Mesothelial cell of epicardium (in vitro differentiated cells): ENCODE measurements at regions not wholly inside any gene's neighbourhood (a gene's known extent, or its start where the extent isn't known, plus 50 kb on each side); places are given as distances from the start of the nearest gene placed in this dataset.

Experiments
- DNase-seq, 2 experiments: peaks; one replicate each; pipeline ENCODE4 v3.0.0; 2021; ENCODE audit warnings: low spot score in 2 of 2; ENCODE audit not compliant: unreplicated experiment in 2 of 2
- H3K27ac Mint-ChIP-seq: 2 replicates; pipeline ENCODE4 v1.8.0; 2021; ENCODE audit warnings: mixed read lengths
- H3K27me3 Mint-ChIP-seq: 2 replicates; pipeline ENCODE4 v1.8.0; 2021; ENCODE audit warnings: low read depth, mixed read lengths
- H3K36me3 Mint-ChIP-seq: 2 replicates; pipeline ENCODE4 v1.8.0; 2021; ENCODE audit warnings: mixed read lengths
- H3K4me1 Mint-ChIP-seq: 2 replicates; pipeline ENCODE4 v1.8.0; 2021; ENCODE audit warnings: mixed read lengths
- H3K4me3 Mint-ChIP-seq: 2 replicates; pipeline ENCODE4 v1.8.0; 2021; ENCODE audit warnings: mild to moderate bottlenecking, moderate library complexity, mixed read lengths
- H3K9me3 Mint-ChIP-seq: 2 replicates; pipeline ENCODE4 v1.8.0; 2021; ENCODE audit warnings: mixed read lengths
- TF ChIP-seq, protein P1 (sequence below): fragments of 200-600 bp; sonication (generic); IDR thresholded peaks from one replicate; pipeline ENCODE4 v1.5.0; 2021; ENCODE audit warnings: antibody characterized with exemption; ENCODE audit not compliant: unreplicated experiment

DNA sequence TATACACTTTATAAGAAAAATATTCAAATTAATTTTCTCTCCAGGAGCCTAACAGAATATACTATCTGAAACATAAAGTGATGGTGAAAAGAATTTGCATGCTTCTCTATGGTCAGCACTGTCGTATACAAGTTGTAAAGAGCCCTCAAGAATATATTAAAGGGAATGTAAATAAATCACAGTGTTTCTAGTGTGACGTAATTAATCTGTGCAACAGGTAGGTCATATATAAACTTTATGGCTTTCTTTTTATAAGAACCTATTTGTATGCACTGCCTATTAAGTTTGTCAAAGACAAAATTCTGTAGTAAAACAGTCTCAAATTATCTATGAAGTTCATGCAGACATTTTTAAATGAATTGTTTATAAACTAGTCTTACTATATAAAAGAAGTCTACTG lies 347.9 kb upstream of the EYS start:
- Mint-ChIP-seq H3K27me3 (peaks cover 10% of the 10 kb centered on the region), H3K4me1 (peaks cover 1% of the 10 kb centered on the region), H3K4me3 (no peak overlapping the region), H3K27ac (no peak overlapping the region), H3K36me3 (no peaks in the 10 kb centered on the region), H3K9me3 (no peaks in the 10 kb centered on the region)
- no peak for DNase-seq
- TF ChIP-seq, protein P1, sequence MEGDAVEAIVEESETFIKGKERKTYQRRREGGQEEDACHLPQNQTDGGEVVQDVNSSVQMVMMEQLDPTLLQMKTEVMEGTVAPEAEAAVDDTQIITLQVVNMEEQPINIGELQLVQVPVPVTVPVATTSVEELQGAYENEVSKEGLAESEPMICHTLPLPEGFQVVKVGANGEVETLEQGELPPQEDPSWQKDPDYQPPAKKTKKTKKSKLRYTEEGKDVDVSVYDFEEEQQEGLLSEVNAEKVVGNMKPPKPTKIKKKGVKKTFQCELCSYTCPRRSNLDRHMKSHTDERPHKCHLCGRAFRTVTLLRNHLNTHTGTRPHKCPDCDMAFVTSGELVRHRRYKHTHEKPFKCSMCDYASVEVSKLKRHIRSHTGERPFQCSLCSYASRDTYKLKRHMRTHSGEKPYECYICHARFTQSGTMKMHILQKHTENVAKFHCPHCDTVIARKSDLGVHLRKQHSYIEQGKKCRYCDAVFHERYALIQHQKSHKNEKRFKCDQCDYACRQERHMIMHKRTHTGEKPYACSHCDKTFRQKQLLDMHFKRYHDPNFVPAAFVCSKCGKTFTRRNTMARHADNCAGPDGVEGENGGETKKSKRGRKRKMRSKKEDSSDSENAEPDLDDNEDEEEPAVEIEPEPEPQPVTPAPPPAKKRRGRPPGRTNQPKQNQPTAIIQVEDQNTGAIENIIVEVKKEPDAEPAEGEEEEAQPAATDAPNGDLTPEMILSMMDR = no peak

DNA sequence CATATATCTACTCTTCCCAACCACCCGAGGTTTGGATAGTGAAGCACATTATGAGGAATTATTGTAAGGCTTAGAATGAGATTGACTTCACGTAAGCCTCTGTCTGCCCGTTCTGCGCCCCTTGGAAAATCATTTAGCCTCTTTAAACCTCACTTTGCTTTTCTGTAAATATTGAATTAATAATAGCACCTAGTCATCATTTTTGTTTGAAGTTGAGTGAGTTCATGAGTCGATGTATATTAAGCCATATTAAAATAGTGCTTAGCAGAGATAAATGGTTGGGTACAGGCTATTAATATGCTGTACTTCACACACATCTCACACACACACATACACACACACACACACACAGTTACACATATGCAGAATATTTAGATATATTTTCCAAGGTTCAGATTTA lies 344.8 kb upstream of the EYS start:
- H3K4me1 Mint-ChIP-seq = peaks cover 6% of the 10 kb centered on the region
- TF ChIP-seq, protein P1 = no peak
- H3K9me3 Mint-ChIP-seq = no peaks in the 10 kb centered on the region
- no peak overlapping the region for H3K27ac Mint-ChIP-seq
- H3K36me3 Mint-ChIP-seq = no peaks in the 10 kb centered on the region
- no peak for DNase-seq
- H3K27me3 Mint-ChIP-seq = peaks cover 7% of the 10 kb centered on the region
- no peak overlapping the region for H3K4me3 Mint-ChIP-seq

DNA sequence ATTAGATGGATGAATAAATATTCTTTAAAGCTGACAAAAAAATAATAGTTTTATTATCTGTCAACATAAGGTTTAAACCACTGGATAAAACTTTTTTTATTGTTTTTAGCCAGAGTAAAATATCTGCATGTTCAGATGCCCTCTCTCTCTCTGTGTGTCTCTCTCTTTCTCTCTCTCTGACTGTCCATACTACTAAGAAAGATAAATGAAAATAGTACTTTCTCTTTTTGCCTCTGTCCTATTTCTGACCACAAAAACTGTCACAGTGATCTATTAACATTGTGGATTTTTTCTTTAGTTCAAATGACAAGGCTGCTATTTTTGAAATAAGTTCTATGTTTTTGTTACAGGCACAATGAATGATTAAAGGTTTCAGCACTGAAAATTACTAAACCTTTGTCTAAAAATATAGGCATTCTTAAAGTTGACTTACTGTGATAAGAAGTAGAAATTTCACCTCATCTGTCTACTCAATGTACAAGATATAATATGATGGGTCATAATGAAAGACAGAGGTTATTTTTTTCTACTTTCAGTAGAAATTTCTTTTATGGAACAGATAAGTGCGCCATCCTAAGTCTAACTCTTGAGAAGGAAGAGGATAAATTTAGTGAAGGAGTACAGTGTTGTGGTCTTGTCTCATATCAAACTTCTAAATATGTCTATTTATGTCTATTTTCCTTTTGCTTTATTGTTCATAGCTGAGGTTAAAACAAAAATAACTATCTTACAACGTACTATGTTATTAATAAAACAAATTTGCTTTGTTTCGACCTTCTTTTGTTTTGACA lies 341.9 kb upstream of the EYS start:
- H3K4me3 Mint-ChIP-seq = no peak overlapping the region
- H3K27ac Mint-ChIP-seq = peak overlapping the region; percentile 30
- TF ChIP-seq, protein P1 = no peak
- H3K4me1 Mint-ChIP-seq = peaks cover 6% of the 10 kb centered on the region
- H3K9me3 Mint-ChIP-seq = no peaks in the 10 kb centered on the region
- DNase-seq = no peak
- no peaks in the 10 kb centered on the region for H3K27me3 Mint-ChIP-seq
- no peaks in the 10 kb centered on the region for H3K36me3 Mint-ChIP-seq

DNA sequence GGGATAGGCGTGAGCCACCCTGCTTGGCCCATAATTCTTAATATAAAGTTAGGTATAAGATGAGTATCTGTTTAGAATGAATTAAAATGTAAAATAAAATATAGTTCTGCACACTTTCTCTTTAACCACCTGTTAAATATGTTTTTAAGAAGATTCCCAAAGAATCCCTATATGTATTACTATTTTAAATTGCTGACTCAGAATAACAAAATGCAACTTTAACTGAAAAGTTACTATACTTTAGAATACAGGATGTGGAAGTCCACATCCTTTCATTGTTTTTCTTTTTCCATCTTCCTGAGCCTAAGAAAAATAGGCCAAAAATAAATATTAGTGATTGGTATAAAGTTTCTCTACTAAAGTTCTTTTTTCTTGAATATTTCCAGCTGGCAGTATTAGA lies 325.6 kb upstream of the EYS start:
- no peak for DNase-seq
- TF ChIP-seq, protein P1 = no peak
- Mint-ChIP-seq H3K27me3 (no peaks in the 10 kb centered on the region), H3K27ac (no peak overlapping the region), H3K4me3 (no peak overlapping the region), H3K4me1 (no peaks in the 10 kb centered on the region), H3K36me3 (no peaks in the 10 kb centered on the region), H3K9me3 (peaks cover 9% of the 10 kb centered on the region)

DNA sequence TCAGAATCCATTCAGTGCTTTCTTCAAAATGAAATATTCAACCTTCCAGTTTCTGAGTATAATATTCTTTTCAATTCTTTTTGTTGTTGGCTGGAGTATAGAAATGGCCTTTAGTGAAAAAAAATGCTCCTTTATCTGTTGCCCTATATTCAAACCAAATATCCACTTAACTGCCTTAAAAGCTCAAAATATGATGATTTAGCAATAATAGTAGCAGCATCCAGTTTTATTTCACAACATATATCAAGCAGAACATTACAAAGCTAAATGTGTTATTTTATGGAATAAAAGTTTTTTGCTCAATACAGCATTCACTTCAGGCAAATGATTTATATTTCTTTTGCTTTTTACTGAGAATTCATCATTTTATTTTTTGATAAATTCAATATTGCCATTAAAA lies 322.4 kb upstream of the EYS start:
- H3K4me1 Mint-ChIP-seq = no peaks in the 10 kb centered on the region
- H3K27me3 Mint-ChIP-seq = no peaks in the 10 kb centered on the region

More for the DNA sequence above, 322.4 kb upstream of the EYS start:
- DNase-seq = no peak
- TF ChIP-seq, protein P1 = no peak
- H3K4me3 Mint-ChIP-seq = no peak overlapping the region
- no peaks in the 10 kb centered on the region for H3K9me3 Mint-ChIP-seq
- H3K27ac Mint-ChIP-seq = no peak overlapping the region
- no peaks in the 10 kb centered on the region for H3K36me3 Mint-ChIP-seq
